ENCODE measurements at regions not wholly inside any gene's neighbourhood (a gene's known extent, or its start where the extent isn't known, plus 50 kb on each side); places are given as distances from the start of the nearest gene placed in this dataset.

- DNase-seq (ENCODE audit: low read depth): no peak
- TF ChIP-seq, protein P1, sequence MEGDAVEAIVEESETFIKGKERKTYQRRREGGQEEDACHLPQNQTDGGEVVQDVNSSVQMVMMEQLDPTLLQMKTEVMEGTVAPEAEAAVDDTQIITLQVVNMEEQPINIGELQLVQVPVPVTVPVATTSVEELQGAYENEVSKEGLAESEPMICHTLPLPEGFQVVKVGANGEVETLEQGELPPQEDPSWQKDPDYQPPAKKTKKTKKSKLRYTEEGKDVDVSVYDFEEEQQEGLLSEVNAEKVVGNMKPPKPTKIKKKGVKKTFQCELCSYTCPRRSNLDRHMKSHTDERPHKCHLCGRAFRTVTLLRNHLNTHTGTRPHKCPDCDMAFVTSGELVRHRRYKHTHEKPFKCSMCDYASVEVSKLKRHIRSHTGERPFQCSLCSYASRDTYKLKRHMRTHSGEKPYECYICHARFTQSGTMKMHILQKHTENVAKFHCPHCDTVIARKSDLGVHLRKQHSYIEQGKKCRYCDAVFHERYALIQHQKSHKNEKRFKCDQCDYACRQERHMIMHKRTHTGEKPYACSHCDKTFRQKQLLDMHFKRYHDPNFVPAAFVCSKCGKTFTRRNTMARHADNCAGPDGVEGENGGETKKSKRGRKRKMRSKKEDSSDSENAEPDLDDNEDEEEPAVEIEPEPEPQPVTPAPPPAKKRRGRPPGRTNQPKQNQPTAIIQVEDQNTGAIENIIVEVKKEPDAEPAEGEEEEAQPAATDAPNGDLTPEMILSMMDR (IDR thresholded peaks at IDR 0.05; ENCODE audit: low read length, missing control alignments): no peak
- H3K4me3 ChIP-seq (replicated peaks; ENCODE audit: low read depth, low read length): no peak overlapping the region
Measured at GRCh38 chrX:129139837-129140598, 383.3 kb downstream of the SMARCA1 start.

GRCh38 chrX:129125122-129125914 lies 398.0 kb downstream of the SMARCA1 start:
- no peak overlapping the region for H3K4me3 ChIP-seq (replicated peaks; ENCODE audit: low read depth, low read length)
- DNase-seq (ENCODE audit: low read depth): no peak
- TF ChIP-seq, protein P1 (IDR thresholded peaks at IDR 0.05; ENCODE audit: low read length, missing control alignments): no peak

DNA sequence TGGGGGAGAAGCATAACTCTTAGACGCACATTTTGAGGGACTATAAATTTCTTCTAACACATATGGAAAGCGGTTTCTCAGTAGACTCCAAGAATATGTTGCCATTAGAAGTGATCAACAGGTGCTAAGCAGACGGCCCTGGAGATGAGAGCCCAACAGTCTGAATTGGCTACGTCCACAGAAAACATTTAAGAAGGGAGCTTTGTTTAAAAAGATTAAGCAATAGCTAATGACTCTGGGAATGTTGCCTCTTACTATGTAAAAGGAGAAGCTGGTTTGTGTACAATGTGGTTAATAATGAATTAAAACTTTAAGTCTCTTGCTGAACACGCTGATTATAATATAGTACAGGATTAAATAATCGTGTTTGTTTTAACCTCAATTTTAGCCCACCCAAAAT lies 399.5 kb downstream of the SMARCA1 start:
- H3K4me3 ChIP-seq (replicated peaks; ENCODE audit: low read depth, low read length): no peak overlapping the region
- TF ChIP-seq, protein P1 (IDR thresholded peaks at IDR 0.05; ENCODE audit: low read length, missing control alignments): no peak
- no peak for DNase-seq (ENCODE audit: low read depth)

GRCh38 chrX:129116676-129117470 lies 406.4 kb downstream of the SMARCA1 start:
- no peak for DNase-seq (ENCODE audit: low read depth)
- TF ChIP-seq, protein P1 (IDR thresholded peaks at IDR 0.05; ENCODE audit: low read length, missing control alignments): no peak
- H3K4me3 ChIP-seq (replicated peaks; ENCODE audit: low read depth, low read length): no peak overlapping the region

DNA sequence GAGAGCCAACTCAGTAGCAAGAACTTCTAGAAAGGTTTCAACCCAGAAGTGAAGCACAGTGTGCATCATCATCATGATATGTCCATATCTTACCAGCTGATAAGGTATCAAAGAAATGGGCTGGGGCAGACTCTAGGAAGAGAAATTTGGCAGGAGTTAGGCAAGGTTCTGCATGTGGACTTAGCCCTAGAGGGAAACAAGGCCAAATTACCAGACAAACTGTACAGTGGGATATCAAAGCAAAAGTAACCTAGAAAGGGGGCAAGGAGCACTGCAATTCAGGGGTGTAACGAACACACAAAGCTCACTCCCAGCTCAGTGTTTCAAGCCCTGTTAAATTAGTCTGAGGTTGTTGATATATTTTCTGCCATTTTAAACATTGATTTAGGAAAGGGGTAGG lies 407.4 kb downstream of the SMARCA1 start:
- no peak for DNase-seq (ENCODE audit: low read depth)
- TF ChIP-seq, protein P1 (IDR thresholded peaks at IDR 0.05; ENCODE audit: low read length, missing control alignments): no peak
- H3K4me3 ChIP-seq (replicated peaks; ENCODE audit: low read depth, low read length): no peak overlapping the region

GRCh38 chrX:129115104-129115503 lies 408.2 kb downstream of the SMARCA1 start:
- DNase-seq (ENCODE audit: low read depth): peak; percentile 10
- TF ChIP-seq, protein P1 (IDR thresholded peaks at IDR 0.05; ENCODE audit: low read length, missing control alignments): no peak

More at GRCh38 chrX:129115104-129115503, 408.2 kb downstream of the SMARCA1 start:
- no peak overlapping the region for H3K4me3 ChIP-seq (replicated peaks; ENCODE audit: low read depth, low read length)
